Lower lobe of right lung (tissue), 2 donors: ENCODE measurements at regions not wholly inside any gene's neighbourhood (a gene's known extent, or its start where the extent isn't known, plus 50 kb on each side); places are given as distances from the start of the nearest gene placed in this dataset.
A peak's percentile ranks its signal among the peaks of the same experiment; 100 is the strongest.

Experiments used
- ATAC-seq, 2 donors: fragments of 200-7000 bp; cut with Tn5 transposase; one replicate each; pipeline ENCODE4 v1.9.1; 2020 to 2022; ENCODE audit warnings: mild to moderate bottlenecking in 2 of 2, moderate library complexity in 2 of 2
- DNase-seq: peaks from one replicate; pipeline ENCODE4 v3.0.0-alpha.2; 2020
- H3K27ac ChIP-seq: fragments of 200-600 bp; one replicate; pipeline ENCODE4 v1.8.0; 2022
- H3K27me3 ChIP-seq: fragments of 200-600 bp; one replicate; pipeline ENCODE4 v1.8.0; 2022; ENCODE audit warnings: low read depth
- H3K36me3 ChIP-seq: fragments of 200-600 bp; one replicate; pipeline ENCODE4 v1.8.0; 2022; ENCODE audit warnings: mild to moderate bottlenecking
- H3K4me1 ChIP-seq: fragments of 200-600 bp; one replicate; pipeline ENCODE4 v1.8.0; 2022
- H3K4me3 ChIP-seq: fragments of 200-600 bp; one replicate; pipeline ENCODE4 v1.8.0; 2022; ENCODE audit warnings: mild to moderate bottlenecking
- H3K9me3 ChIP-seq: fragments of 200-600 bp; one replicate; pipeline ENCODE4 v1.8.0; 2022
- intact Hi-C: fragments of 100-400 bp; cut with DNase I; formaldehyde crosslinking; loops from one replicate; pipeline ENCODE4 v1.11.0; 2022
- TF ChIP-seq, protein P1 (sequence below): fragments of 200-600 bp; IDR thresholded peaks from one replicate; pipeline ENCODE4 v1.8.0; 2022; ENCODE audit warnings: antibody characterized with exemption, mild to moderate bottlenecking
- donor health status: DM: no; HTN: yes; CAD: no; lungs with severe emphysema.

DNA sequence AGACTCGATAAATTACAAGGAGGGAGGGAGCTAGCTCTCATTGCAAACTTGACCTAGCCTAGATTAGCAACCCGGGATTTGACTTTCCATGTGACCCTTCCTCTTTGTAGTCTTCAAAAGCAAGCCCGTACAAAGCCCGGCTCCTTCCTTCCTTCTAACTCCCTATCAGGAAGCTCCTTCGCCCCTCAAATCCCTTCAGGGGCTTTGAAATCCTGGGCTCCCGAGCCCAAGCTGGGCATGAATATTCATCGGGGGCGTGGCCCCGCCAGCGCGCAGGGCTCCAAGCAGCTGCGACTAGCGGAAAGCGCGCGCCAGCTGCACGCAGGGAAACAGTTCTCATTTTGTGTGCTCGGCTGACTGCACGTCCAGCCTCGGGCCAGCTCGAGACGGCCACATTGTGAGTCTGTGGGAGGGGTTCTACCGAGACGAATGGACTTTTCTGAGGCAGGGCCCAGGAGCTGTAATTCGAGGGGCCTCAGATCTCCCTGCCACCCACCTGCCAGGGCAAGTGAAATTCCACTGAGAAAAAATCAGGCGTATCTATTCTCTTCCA is 84.0 kb upstream of the PELI1 start:
- peak overlapping the region; percentile 52 for H3K4me3 ChIP-seq
- no peaks in the 10 kb centered on the region for H3K36me3 ChIP-seq
- DNase-seq: peak; percentile 90
- no peaks in the 10 kb centered on the region for H3K27me3 ChIP-seq
- H3K9me3 ChIP-seq: no peaks in the 10 kb centered on the region
- peak; percentile 95 to 97 for ATAC-seq
- H3K4me1 ChIP-seq: peaks cover 14% of the 10 kb centered on the region
- H3K27ac ChIP-seq: peak overlapping the region; percentile 72
- intact Hi-C loops: no loop called here
- TF ChIP-seq, protein P1, sequence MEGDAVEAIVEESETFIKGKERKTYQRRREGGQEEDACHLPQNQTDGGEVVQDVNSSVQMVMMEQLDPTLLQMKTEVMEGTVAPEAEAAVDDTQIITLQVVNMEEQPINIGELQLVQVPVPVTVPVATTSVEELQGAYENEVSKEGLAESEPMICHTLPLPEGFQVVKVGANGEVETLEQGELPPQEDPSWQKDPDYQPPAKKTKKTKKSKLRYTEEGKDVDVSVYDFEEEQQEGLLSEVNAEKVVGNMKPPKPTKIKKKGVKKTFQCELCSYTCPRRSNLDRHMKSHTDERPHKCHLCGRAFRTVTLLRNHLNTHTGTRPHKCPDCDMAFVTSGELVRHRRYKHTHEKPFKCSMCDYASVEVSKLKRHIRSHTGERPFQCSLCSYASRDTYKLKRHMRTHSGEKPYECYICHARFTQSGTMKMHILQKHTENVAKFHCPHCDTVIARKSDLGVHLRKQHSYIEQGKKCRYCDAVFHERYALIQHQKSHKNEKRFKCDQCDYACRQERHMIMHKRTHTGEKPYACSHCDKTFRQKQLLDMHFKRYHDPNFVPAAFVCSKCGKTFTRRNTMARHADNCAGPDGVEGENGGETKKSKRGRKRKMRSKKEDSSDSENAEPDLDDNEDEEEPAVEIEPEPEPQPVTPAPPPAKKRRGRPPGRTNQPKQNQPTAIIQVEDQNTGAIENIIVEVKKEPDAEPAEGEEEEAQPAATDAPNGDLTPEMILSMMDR: no peak

DNA sequence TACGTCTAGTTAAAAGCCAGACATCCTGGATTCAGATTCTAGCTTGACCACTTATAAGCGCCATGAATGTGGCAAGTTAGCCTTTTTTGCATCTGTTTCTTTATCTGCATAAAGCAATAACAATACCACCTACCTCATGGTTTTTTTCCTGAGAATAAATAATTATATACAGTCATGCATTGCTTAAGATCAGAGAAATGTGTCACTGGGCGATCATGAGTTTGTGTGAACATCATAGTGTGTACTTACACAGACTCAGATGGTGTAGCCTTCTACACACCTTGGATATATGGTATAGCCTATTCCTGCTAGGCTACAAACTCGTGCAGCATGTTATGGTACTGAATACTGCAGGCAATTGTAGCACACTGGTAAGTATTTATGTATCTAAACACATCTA is 84.7 kb upstream of the PELI1 start:
- Histone ChIP-seq H3K4me3 (peak overlapping the region; percentile 52), H3K36me3 (no peaks in the 10 kb centered on the region), H3K4me1 (peaks cover 14% of the 10 kb centered on the region), H3K27ac (peak overlapping the region; percentile 72), H3K9me3 (no peaks in the 10 kb centered on the region), H3K27me3 (no peaks in the 10 kb centered on the region)
- TF ChIP-seq, protein P1: no peak
- intact Hi-C loops: no loop called here
- ATAC-seq (no peak), DNase-seq (no peak)

DNA sequence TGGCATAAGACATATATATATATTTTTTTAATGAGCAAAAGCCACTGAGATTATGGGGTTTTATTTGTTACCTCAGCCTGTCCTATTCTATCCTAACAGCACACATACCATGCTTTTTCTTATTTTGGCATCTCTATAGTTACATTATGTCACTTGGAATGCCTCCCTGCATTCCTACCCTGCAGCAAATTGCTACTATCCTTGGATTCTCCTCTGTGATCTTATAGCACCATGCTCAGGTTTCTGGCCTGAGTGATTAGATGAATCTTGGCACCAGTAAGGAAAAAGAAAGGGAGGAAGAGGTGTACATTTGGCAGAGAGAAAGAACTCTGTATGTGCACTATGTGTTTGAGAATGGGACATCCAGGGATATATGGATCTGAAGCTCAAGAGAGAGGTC is 86.3 kb upstream of the PELI1 start:
- TF ChIP-seq, protein P1: no peak
- DNase-seq (no peak), ATAC-seq (no peak)
- intact Hi-C loops: no loop called here
- Histone ChIP-seq H3K4me3 (no peak overlapping the region), H3K27me3 (no peaks in the 10 kb centered on the region), H3K4me1 (peaks cover 14% of the 10 kb centered on the region), H3K9me3 (no peaks in the 10 kb centered on the region), H3K27ac (no peak overlapping the region), H3K36me3 (no peaks in the 10 kb centered on the region)

DNA sequence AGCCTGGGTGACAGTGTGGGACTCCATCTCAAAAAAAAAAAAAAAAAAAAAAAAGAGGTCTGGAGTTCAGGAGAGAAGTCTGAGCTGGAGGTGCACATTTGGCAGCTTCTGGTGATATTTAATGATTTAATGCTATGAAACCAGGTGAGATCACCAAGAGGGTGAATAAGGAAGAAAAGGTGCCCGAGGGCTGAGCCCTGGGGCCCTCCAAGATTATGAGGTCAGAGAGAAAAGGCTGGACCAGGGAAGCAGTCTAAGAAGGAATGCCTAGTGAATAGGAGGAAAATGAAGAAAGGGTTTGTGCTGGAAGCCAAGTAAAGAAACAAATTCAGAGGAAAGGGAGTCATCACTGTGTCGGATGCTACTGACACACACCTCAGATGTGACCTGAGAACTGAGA is 88.0 kb upstream of the PELI1 start:
- Histone ChIP-seq H3K27ac (no peak overlapping the region), H3K9me3 (no peaks in the 10 kb centered on the region), H3K36me3 (no peaks in the 10 kb centered on the region), H3K4me3 (no peak overlapping the region), H3K4me1 (peaks cover 12% of the 10 kb centered on the region), H3K27me3 (no peaks in the 10 kb centered on the region)
- ATAC-seq (no peak), DNase-seq (no peak)
- intact Hi-C loops: no loop called here
- TF ChIP-seq, protein P1: no peak

DNA sequence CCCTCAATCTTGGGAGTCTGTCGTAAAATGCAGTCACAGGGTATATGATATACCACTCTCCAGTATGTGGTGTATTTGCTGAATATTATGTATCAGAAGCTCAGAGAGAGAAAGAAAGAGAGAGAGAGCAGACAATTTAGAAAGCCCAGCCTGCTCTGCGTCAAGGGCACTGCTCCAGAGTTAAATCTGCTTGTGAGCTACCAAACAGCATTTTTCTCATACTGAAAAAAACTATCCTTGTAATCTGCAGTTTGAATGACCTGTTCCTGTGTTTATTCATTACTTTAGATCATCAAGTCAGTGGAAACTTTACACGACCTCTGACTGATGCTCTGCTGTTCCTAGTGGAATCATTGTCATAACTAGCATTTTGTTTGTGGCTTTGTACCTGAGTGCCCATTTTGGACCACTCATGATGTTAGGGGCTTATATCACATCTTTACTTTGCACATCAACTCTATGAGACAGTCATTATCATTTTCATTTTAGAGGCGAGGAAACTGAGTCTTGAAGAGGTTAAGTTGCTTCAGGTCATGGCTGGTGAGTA is 89.2 kb upstream of the PELI1 start:
- Histone ChIP-seq H3K4me1 (peaks cover 5% of the 10 kb centered on the region), H3K9me3 (no peaks in the 10 kb centered on the region), H3K36me3 (no peaks in the 10 kb centered on the region), H3K4me3 (no peak overlapping the region), H3K27me3 (no peaks in the 10 kb centered on the region), H3K27ac (no peak overlapping the region)
- ATAC-seq (no peak), DNase-seq (no peak)
- TF ChIP-seq, protein P1: no peak
- intact Hi-C loops: no loop called here
